Kidney (tissue), 13 donors: ENCODE measurements at regions not wholly inside any gene's neighbourhood (a gene's known extent, or its start where the extent isn't known, plus 50 kb on each side); places are given as distances from the start of the nearest gene placed in this dataset.

ENCODE experiments used
- DNase-seq, 5 donors: peaks; one replicate each; pipeline ENCODE4 v3.0.0-alpha.2; 2013 to 2020
- FAIRE-seq: peaks from 2 replicates; lab custom pipeline; 2012; peaks lifted over from hg19 to GRCh38; lab: Jason Lieb, UNC
- H3K27ac ChIP-seq, 2 donors: one replicate each; pipeline ENCODE4 v1.7.0; 2013; ENCODE audit warnings: low read depth in 2 of 2, low read length in 2 of 2, inconsistent platforms in 1 of 2
- H3K27me3 ChIP-seq: one replicate; pipeline ENCODE4 v1.7.1; 2013; ENCODE audit warnings: low read length, inconsistent platforms; ENCODE audit not compliant: control insufficient read depth, insufficient read depth
- H3K36me3 ChIP-seq, 3 donors: one replicate each; pipeline versions ENCODE4 v1.7.0 to v1.7.1; 2013; ENCODE audit warnings: low read length in 3 of 3, control low read depth in 1 of 3, inconsistent platforms in 1 of 3; ENCODE audit not compliant: insufficient read depth in 3 of 3, control insufficient read depth in 2 of 3
- H3K4me1 ChIP-seq, 3 donors: one replicate each; pipeline versions ENCODE4 v1.7.0 to v1.7.1; 2013; ENCODE audit warnings: low read length in 3 of 3, inconsistent platforms in 1 of 3, low read depth in 1 of 3; ENCODE audit not compliant: control insufficient read depth in 2 of 3, insufficient read depth in 2 of 3
- H3K4me3 ChIP-seq, 3 donors: one replicate each; pipeline versions ENCODE4 v1.7.0 to v1.8.1; 2013; ENCODE audit warnings: low read length in 3 of 3, control low read depth in 1 of 3, inconsistent platforms in 1 of 3
- H3K9ac ChIP-seq, 3 donors: one replicate each; pipeline versions ENCODE4 v1.7.0 to v1.7.1; 2013; ENCODE audit warnings: low read length in 3 of 3, control low read depth in 1 of 3, inconsistent platforms in 1 of 3
- H3K9me3 ChIP-seq, 3 donors: one replicate each; pipeline versions ENCODE4 v1.7.0 to v1.7.1; 2013; ENCODE audit warnings: low read length in 3 of 3, control low read depth in 1 of 3, inconsistent platforms in 1 of 3; ENCODE audit not compliant: control insufficient read depth in 2 of 3, insufficient read depth in 1 of 3
- CTCF ChIP-seq: IDR thresholded peaks from 3 replicates; pipeline ENCODE4 v1.5.1; 2012; ENCODE audit warnings: mild to moderate bottlenecking, moderate library complexity, borderline replicate concordance; ENCODE audit not compliant: insufficient read depth; ENCODE audit errors: extremely low read depth
- intact Hi-C: fragments of 100-400 bp; cut with DNase I; formaldehyde crosslinking; loops from one replicate; pipeline ENCODE4 v1.11.1; 2022
- donor health status: control.
- donor health status: control.
- donor health status: control.
- donor health status: control.
- donor health status: control.
- donor health status: DM: yes; HTN: yes; CAD: no.
- donor health status: Normal renal cell carcinoma (clear cell type).

GRCh38 chr12:70165450-70165849 lies 77.8 kb upstream of the CNOT2 start:
- no peak overlapping the region for H3K9ac ChIP-seq
- FAIRE-seq (no peak), DNase-seq (no peak)
- H3K27ac ChIP-seq, result no peak overlapping the region
- no peaks in the 10 kb centered on the region for H3K9me3 ChIP-seq
- intact Hi-C loops, result no loop called here
- TF ChIP-seq CTCF, result no peak
- H3K4me3 ChIP-seq, result no peak overlapping the region
- H3K4me1 ChIP-seq, result no peaks in the 10 kb centered on the region
- no peaks in the 10 kb centered on the region for H3K27me3 ChIP-seq
- H3K36me3 ChIP-seq, result no peaks in the 10 kb centered on the region

DNA sequence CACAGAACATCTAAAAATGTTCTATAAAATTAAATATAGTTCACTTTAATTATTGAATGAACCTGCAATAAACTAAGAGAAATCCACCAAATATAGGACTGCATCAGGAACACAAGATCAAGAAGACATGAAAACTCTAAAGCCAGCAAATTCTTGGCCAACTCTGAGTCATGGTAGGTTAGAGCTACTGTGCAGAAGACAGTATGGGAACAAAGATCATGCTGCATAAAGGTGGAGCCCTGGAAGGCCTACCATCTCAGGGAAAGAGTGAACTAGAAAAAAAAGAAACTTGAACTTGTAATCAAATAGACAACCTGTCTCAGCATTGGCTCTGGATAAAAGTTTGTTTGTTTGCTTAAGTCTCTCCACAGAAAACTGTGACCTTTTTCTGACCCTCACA lies 66.9 kb upstream of the CNOT2 start:
- no peak for TF ChIP-seq CTCF
- intact Hi-C loops, result no loop called here

GRCh38 chr12:70177631-70178030 lies 65.6 kb upstream of the CNOT2 start:
- H3K9ac ChIP-seq, result no peak overlapping the region
- intact Hi-C loops, result no loop called here
- no peaks in the 10 kb centered on the region for H3K4me1 ChIP-seq
- no peaks in the 10 kb centered on the region for H3K9me3 ChIP-seq
- no peak for TF ChIP-seq CTCF
- no peak overlapping the region for H3K27ac ChIP-seq
- no peaks in the 10 kb centered on the region for H3K27me3 ChIP-seq
- FAIRE-seq (no peak), DNase-seq (no peak)
- H3K4me3 ChIP-seq, result no peak overlapping the region
- no peaks in the 10 kb centered on the region for H3K36me3 ChIP-seq

More for the DNA sequence above, 66.9 kb upstream of the CNOT2 start:
- Histone ChIP-seq H3K27me3 (no peaks in the 10 kb centered on the region), H3K27ac (no peak overlapping the region), H3K9me3 (no peaks in the 10 kb centered on the region), H3K4me1 (no peaks in the 10 kb centered on the region), H3K4me3 (no peak overlapping the region), H3K36me3 (no peaks in the 10 kb centered on the region), H3K9ac (no peak overlapping the region)
- FAIRE-seq, result no peak
- no peak for DNase-seq

GRCh38 chr12:70178038-70178437 lies 65.2 kb upstream of the CNOT2 start:
- FAIRE-seq (no peak), DNase-seq (no peak)
- Histone ChIP-seq H3K36me3 (no peaks in the 10 kb centered on the region), H3K27ac (no peak overlapping the region), H3K9me3 (no peaks in the 10 kb centered on the region), H3K4me3 (no peak overlapping the region), H3K9ac (no peak overlapping the region), H3K4me1 (no peaks in the 10 kb centered on the region), H3K27me3 (no peaks in the 10 kb centered on the region)
- no peak for TF ChIP-seq CTCF
- intact Hi-C loops, result no loop called here
